Keratinocyte (primary cell): ENCODE measurements at regions not wholly inside any gene's neighbourhood (a gene's known extent, or its start where the extent isn't known, plus 50 kb on each side); places are given as distances from the start of the nearest gene placed in this dataset.

ENCODE experiments used
- DNase-seq: peaks from one replicate; pipeline ENCODE4 v3.0.0-alpha.2; 2011; ENCODE audit warnings: low read depth, missing footprints, low spot score
- FAIRE-seq: peaks from 2 replicates; lab custom pipeline; 2011; peaks lifted over from hg19 to GRCh38; lab: Jason Lieb, UNC
- H2AFZ ChIP-seq: 2 replicates; pipeline ENCODE4 v1.6.0; 2012; ENCODE audit warnings: low read length, control low read depth, inconsistent platforms; ENCODE audit not compliant: control insufficient read depth
- H3K27ac ChIP-seq: 2 replicates; pipeline ENCODE4 v1.5.1; 2011; ENCODE audit warnings: low read length; ENCODE audit not compliant: control insufficient read depth, insufficient read depth
- H3K27me3 ChIP-seq: 3 replicates; pipeline ENCODE4 v1.6.0; 2011; ENCODE audit warnings: low read length; ENCODE audit not compliant: control insufficient read depth, insufficient read depth; ENCODE audit errors: extremely low read depth
- H3K36me3 ChIP-seq, 2 experiments: 2 replicates in 1 of 2; 3 replicates in 1 of 2; pipeline ENCODE4 v1.5.1; 2011; ENCODE audit warnings: low read length in 2 of 2, mild to moderate bottlenecking in 1 of 2; ENCODE audit not compliant: control insufficient read depth in 2 of 2, insufficient read depth in 2 of 2; ENCODE audit errors: extremely low read depth in 1 of 2
- H3K4me1 ChIP-seq: 3 replicates; pipeline ENCODE4 v1.5.1; 2011; ENCODE audit warnings: low read length; ENCODE audit not compliant: control insufficient read depth, insufficient read depth; ENCODE audit errors: extremely low read depth
- H3K4me2 ChIP-seq: 3 replicates; pipeline ENCODE4 v1.6.0; 2011; ENCODE audit warnings: low read depth, low read length; ENCODE audit not compliant: control insufficient read depth, insufficient read depth; ENCODE audit errors: extremely low read depth
- H3K4me3 ChIP-seq, 3 experiments: fragments of 200-600 bp in 1 of 3; sonication (generic) in 1 of 3; 2 replicates in 2 of 3; 3 replicates in 1 of 3; pipeline ENCODE4 v1.5.1; 2011 to 2016; ENCODE audit warnings: low read length in 3 of 3, mild to moderate bottlenecking in 3 of 3, control low read depth in 2 of 3, inconsistent platforms in 1 of 3, low read depth in 1 of 3, mixed read lengths in 1 of 3, mixed run types in 1 of 3, moderate library complexity in 1 of 3; ENCODE audit not compliant: control insufficient read depth in 2 of 3, insufficient read depth in 2 of 3; ENCODE audit errors: extremely low read depth in 1 of 3
- H3K79me2 ChIP-seq: 2 replicates; pipeline ENCODE4 v1.6.0; 2012; ENCODE audit warnings: low read length; ENCODE audit not compliant: control insufficient read depth, insufficient read depth
- H3K9ac ChIP-seq: 3 replicates; pipeline ENCODE4 v1.6.0; 2011; ENCODE audit warnings: low read length; ENCODE audit not compliant: control insufficient read depth, insufficient read depth; ENCODE audit errors: extremely low read depth
- H3K9me1 ChIP-seq: 3 replicates; pipeline ENCODE4 v1.6.0; 2011; ENCODE audit warnings: low read length; ENCODE audit not compliant: control insufficient read depth, insufficient read depth; ENCODE audit errors: extremely low read depth
- H3K9me3 ChIP-seq: 2 replicates; pipeline ENCODE4 v1.5.1; 2012; ENCODE audit warnings: low read depth, low read length; ENCODE audit not compliant: control insufficient read depth
- H4K20me1 ChIP-seq: 3 replicates; pipeline ENCODE4 v1.6.0; 2011; ENCODE audit warnings: low read length; ENCODE audit not compliant: control insufficient read depth, insufficient read depth; ENCODE audit errors: extremely low read depth
- CTCF ChIP-seq, 3 experiments: IDR thresholded peaks in 1 of 3; conservative IDR thresholded peaks in 1 of 3; optimal IDR thresholded peaks in 1 of 3; 2 replicates in 2 of 3; 3 replicates in 1 of 3; pipeline versions ENCODE3 to v1.5.1; 2011; ENCODE audit warnings: low read length in 3 of 3, mild to moderate bottlenecking in 3 of 3, moderate library complexity in 2 of 3, control low read depth in 1 of 3, inconsistent platforms in 1 of 3; ENCODE audit not compliant: insufficient read depth in 2 of 3; ENCODE audit errors: extremely low read depth in 1 of 3
- EZH2 ChIP-seq: IDR thresholded peaks from one replicate; pipeline ENCODE4 v1.6.1; 2012; ENCODE audit warnings: inconsistent platforms, mild to moderate bottlenecking, low read length, moderate library complexity
- dilution Hi-C: fragments of 300-500 bp; cut with MboI; formaldehyde crosslinking; loops from one replicate; pipeline ENCODE4 v1.7.0; 2020; ENCODE audit warnings: low sequenced_read_pairs; ENCODE audit not compliant: extremely low pct_ligation_motif_present

GRCh38 chr16:66290431-66290830, 76.1 kb upstream of the CDH5 start:
- Histone ChIP-seq H3K4me1 (no peaks in the 10 kb centered on the region), H2AFZ (no peak overlapping the region), H4K20me1 (no peaks in the 10 kb centered on the region), H3K9ac (no peak overlapping the region), H3K27me3 (peaks cover 10% of the 10 kb centered on the region), H3K4me3 (no peak overlapping the region), H3K9me3 (no peaks in the 10 kb centered on the region), H3K4me2 (no peak overlapping the region), H3K36me3 (no peaks in the 10 kb centered on the region), H3K9me1 (no peaks in the 10 kb centered on the region), H3K79me2 (no peaks in the 10 kb centered on the region), H3K27ac (no peak overlapping the region)
- DNase-seq, result no peak
- TF ChIP-seq CTCF (optimal IDR thresholded peaks at IDR 0.05 in 1 of 3, IDR thresholded peaks at IDR 0.05 in 1 of 3, conservative IDR thresholded peaks at IDR 0.05 in 1 of 3; ENCODE audit: extremely low read depth in 1 of 3, insufficient read depth in 2 of 3, low read length in 3 of 3), result no peak
- TF ChIP-seq EZH2, result no peak
- dilution Hi-C loops, result no loop called here
- FAIRE-seq, result no peak

- DNase-seq, result no peak
- dilution Hi-C loops, result no loop called here
These were observed 76.5 kb upstream of the CDH5 start for GRCh38 chr16:66289986-66290385.

More at GRCh38 chr16:66289986-66290385, 76.5 kb upstream of the CDH5 start:
- Histone ChIP-seq H3K79me2 (no peaks in the 10 kb centered on the region), H3K27ac (no peak overlapping the region), H3K36me3 (no peaks in the 10 kb centered on the region), H2AFZ (no peak overlapping the region), H3K9ac (no peak overlapping the region), H3K27me3 (peaks cover 7% of the 10 kb centered on the region), H3K9me1 (no peaks in the 10 kb centered on the region), H3K4me2 (no peak overlapping the region), H3K4me3 (no peak overlapping the region), H4K20me1 (no peaks in the 10 kb centered on the region), H3K9me3 (no peaks in the 10 kb centered on the region), H3K4me1 (no peaks in the 10 kb centered on the region)
- FAIRE-seq, result no peak
- no peak for TF ChIP-seq EZH2
- TF ChIP-seq CTCF (optimal IDR thresholded peaks at IDR 0.05 in 1 of 3, IDR thresholded peaks at IDR 0.05 in 1 of 3, conservative IDR thresholded peaks at IDR 0.05 in 1 of 3; ENCODE audit: extremely low read depth in 1 of 3, insufficient read depth in 2 of 3, low read length in 3 of 3), result no peak
